HCT116 (cell line): ENCODE measurements at regions not wholly inside any gene's neighbourhood (a gene's known extent, or its start where the extent isn't known, plus 50 kb on each side); places are given as distances from the start of the nearest gene placed in this dataset.

Experiments used
- CTCF ChIP-seq, 3 experiments: fragments of 200-600 bp in 1 of 3; sonication (generic) in 1 of 3; IDR thresholded peaks in 2 of 3; conservative IDR thresholded peaks in 1 of 3; 2 replicates each; pipeline ENCODE4 v1.5.1; 2012 to 2017; ENCODE audit warnings: low read depth in 2 of 3, low read length in 2 of 3, antibody characterized with exemption in 1 of 3, borderline replicate concordance in 1 of 3, control low read depth in 1 of 3, mild to moderate bottlenecking in 1 of 3, mixed read lengths in 1 of 3, mixed run types in 1 of 3, moderate library complexity in 1 of 3; ENCODE audit not compliant: insufficient read depth in 1 of 3
- POLR2A ChIP-seq: IDR thresholded peaks from 2 replicates; pipeline ENCODE4 v1.7.0; 2011; ENCODE audit warnings: borderline replicate concordance; ENCODE audit not compliant: insufficient read depth, insufficient read length; ENCODE audit errors: extremely low read depth
- POLR2AphosphoS5 ChIP-seq: IDR thresholded peaks from 2 replicates; pipeline ENCODE4 v1.6.1; 2011; ENCODE audit warnings: mild to moderate bottlenecking, low read depth, low read length, moderate library complexity
- TCF7L2 ChIP-seq: IDR thresholded peaks from 2 replicates; pipeline ENCODE4 v1.7.0; 2011; ENCODE audit warnings: borderline replicate concordance, inconsistent platforms; ENCODE audit not compliant: insufficient read depth, insufficient read length; ENCODE audit errors: extremely low read depth
- ZNF274 ChIP-seq: fragments of 200-500 bp; sonication (Bioruptor generic); IDR thresholded peaks from 2 replicates; pipeline ENCODE4 v1.6.1; 2014; ENCODE audit warnings: mild to moderate bottlenecking, low read depth, low read length, inconsistent platforms

- TF ChIP-seq CTCF (IDR thresholded peaks at IDR 0.05 in 2 of 3, conservative IDR thresholded peaks at IDR 0.05 in 1 of 3; ENCODE audit: borderline replicate concordance in 1 of 3, insufficient read depth in 1 of 3, low read depth in 2 of 3, low read length in 2 of 3) (no peak), POLR2AphosphoS5 (no peak), POLR2A (no peak), ZNF274 (no peak), TCF7L2 (no peak)
These were observed 141.8 kb upstream of the NECTIN3 start for GRCh38 chr3:110929816-110930215.
